ENCODE measurements at regions not wholly inside any gene's neighbourhood (a gene's known extent, or its start where the extent isn't known, plus 50 kb on each side); places are given as distances from the start of the nearest gene placed in this dataset.

GRCh38 chr3:27576171-27576570, 92.0 kb upstream of the SLC4A7 start:
- Histone ChIP-seq H3K4ac (replicated peaks; ENCODE audit: insufficient read length, low read depth, low read length) (no peak overlapping the region), H4K91ac (replicated peaks; ENCODE audit: insufficient read length, low read length) (no peak overlapping the region), H3K27me3 (replicated peaks in 1 of 4; ENCODE audit: control insufficient read depth in 3 of 4, extremely low read depth in 1 of 4, insufficient read depth in 3 of 4, low read length in 3 of 4) (no peaks in the 10 kb centered on the region), H3K18ac (ENCODE audit: extremely low read depth, low read length) (no peak overlapping the region), H3K56ac (replicated peaks; ENCODE audit: insufficient read length, low read depth, low read length) (no peak overlapping the region), H2BK12ac (ENCODE audit: low read depth, low read length) (no peak overlapping the region), H3K4me3 (ENCODE audit: extremely low read depth in 1 of 4, insufficient read depth in 2 of 4, low read depth in 3 of 4, low read length in 4 of 4) (no peak overlapping the region), H2AK5ac (ENCODE audit: low read depth, low read length) (no peak overlapping the region), H3K14ac (ENCODE audit: insufficient read length) (no peak overlapping the region), H2BK20ac (ENCODE audit: low read length) (no peak overlapping the region), H3K4me1 (replicated peaks in 1 of 4; ENCODE audit: control insufficient read depth in 3 of 4, insufficient read depth in 4 of 4, low read length in 3 of 4) (no peaks in the 10 kb centered on the region), H2AFZ (ENCODE audit: low read length) (no peak overlapping the region), H3K79me1 (ENCODE audit: low read depth, low read length) (no peaks in the 10 kb centered on the region), H3K79me2 (ENCODE audit: control insufficient read depth in 1 of 2, insufficient read depth in 2 of 2, low read length in 2 of 2) (no peaks in the 10 kb centered on the region), H3K23me2 (ENCODE audit: low read depth, low read length) (no peaks in the 10 kb centered on the region), H3K27ac (ENCODE audit: low read depth, low read length) (no peak overlapping the region), H3K9ac (replicated peaks in 1 of 4; ENCODE audit: extremely low read depth in 1 of 4, low read depth in 3 of 4, low read length in 3 of 4) (no peak overlapping the region), H4K5ac (ENCODE audit: insufficient read length, low read depth, low read length) (no peak overlapping the region), H2BK5ac (ENCODE audit: low read depth, low read length) (no peak overlapping the region), H2BK15ac (ENCODE audit: low read length) (no peak overlapping the region), H3K9me3 (ENCODE audit: insufficient read depth in 2 of 2, low read depth in 1 of 2, low read length in 1 of 2) (no peaks in the 10 kb centered on the region), H2BK120ac (replicated peaks; ENCODE audit: low read depth, low read length) (no peak overlapping the region), H3K36me3 (ENCODE audit: control insufficient read depth in 2 of 4, insufficient read depth in 4 of 4, low read length in 3 of 4) (no peaks in the 10 kb centered on the region), H4K8ac (ENCODE audit: extremely low read depth, insufficient read depth, low read length) (no peak overlapping the region), H3K4me2 (ENCODE audit: insufficient read depth in 1 of 2, low read depth in 2 of 2, low read length in 2 of 2) (no peak overlapping the region), H3K23ac (ENCODE audit: insufficient read length) (no peak overlapping the region), H4K20me1 (replicated peaks in 1 of 2; ENCODE audit: control insufficient read depth in 1 of 2, insufficient read depth in 2 of 2, low read length in 2 of 2) (no peaks in the 10 kb centered on the region)
- FAIRE-seq: no peak
- POLR2A ChIA-PET (ENCODE audit: partially characterized antibody): interaction anchor here (0.6 to 0.9 kb wide), 2 partner anchors 14 to 205 kb away, joined by 3 read pairs; no protein-coding TSS in a partner anchor
- TF ChIP-seq POLR2A (IDR thresholded peaks at IDR 0.05; ENCODE audit: control extremely low read depth in 1 of 2, low read depth in 2 of 2, low read length in 2 of 2) (no peak), JUN (IDR thresholded peaks at IDR 0.05; ENCODE audit: low read depth, low read length) (no peak), PHF8 (conservative IDR thresholded peaks at IDR 0.05; ENCODE audit: low read depth, low read length) (no peak)
- CTCF ChIA-PET (ENCODE audit: partially characterized antibody): interaction anchor here (0.6 to 0.9 kb wide), 2 partner anchors 51 to 91 kb away, joined by 3 to 4 read pairs; no protein-coding TSS in a partner anchor
- no peak for DNase-seq (ENCODE audit: low read depth in 1 of 2, low spot score in 2 of 2)
- WGBS, 2 experiments (ENCODE audit: extremely low coverage in 1 of 2, insufficient coverage in 1 of 2, insufficient read length in 1 of 2, insufficient replicate concordance in 2 of 2, low coverage in 1 of 2, low lambda C conversion rate in 2 of 2, missing lambda C conversion rate in 1 of 2): 70% methylated on average over 3 of the region's 3 CpGs; no CpG with 5 or more reads in 1 of the 2 experiments

Data from H1 (cell line).